ENCODE measurements at regions not wholly inside any gene's neighbourhood (a gene's known extent, or its start where the extent isn't known, plus 50 kb on each side); places are given as distances from the start of the nearest gene placed in this dataset.

- 80% methylated on average over 2 of the region's 2 CpGs for WGBS
- Histone ChIP-seq H3K4me1 (peaks cover 7% of the 10 kb centered on the region), H3K4me3 (no peak overlapping the region), H3K9me3 (no peaks in the 10 kb centered on the region), H3K27me3 (no peaks in the 10 kb centered on the region), H3K36me3 (no peaks in the 10 kb centered on the region), H3K27ac (no peak overlapping the region)
- TF ChIP-seq POLR2A (IDR thresholded peaks at IDR 0.05) (no peak), EP300 (IDR thresholded peaks at IDR 0.05) (no peak), CTCF (IDR thresholded peaks at IDR 0.05) (no peak), POLR2AphosphoS5 (IDR thresholded peaks at IDR 0.05) (no peak)
- DNase-seq (ENCODE audit: low spot score in 2 of 2), result no peak
Observed at GRCh38 chr20:39294137-39294725, 332.1 kb downstream of the DHX35 start.

GRCh38 chr20:39292193-39292736, 330.1 kb downstream of the DHX35 start:
- DNase-seq (ENCODE audit: low spot score in 2 of 2), result no peak
- TF ChIP-seq CTCF (IDR thresholded peaks at IDR 0.05) (no peak), POLR2A (IDR thresholded peaks at IDR 0.05) (no peak), POLR2AphosphoS5 (IDR thresholded peaks at IDR 0.05) (no peak), EP300 (IDR thresholded peaks at IDR 0.05) (no peak)
- Histone ChIP-seq H3K27me3 (no peaks in the 10 kb centered on the region), H3K9me3 (no peaks in the 10 kb centered on the region), H3K36me3 (no peaks in the 10 kb centered on the region), H3K4me3 (no peak overlapping the region), H3K27ac (no peak overlapping the region), H3K4me1 (peaks cover 7% of the 10 kb centered on the region)
- 44% methylated on average over 3 of the region's 3 CpGs for WGBS

- WGBS, result 20% methylated on average over 5 of the region's 5 CpGs
- DNase-seq (ENCODE audit: low spot score in 2 of 2), result no peak
- Histone ChIP-seq H3K9me3 (no peaks in the 10 kb centered on the region), H3K4me3 (no peak overlapping the region), H3K27ac (no peak overlapping the region), H3K4me1 (peaks cover 7% of the 10 kb centered on the region), H3K27me3 (no peaks in the 10 kb centered on the region), H3K36me3 (no peaks in the 10 kb centered on the region)
- no peak for TF ChIP-seq CTCF (IDR thresholded peaks at IDR 0.05)
Observed at GRCh38 chr20:39291301-39291700, 329.2 kb downstream of the DHX35 start.

GRCh38 chr20:39290575-39290974, 328.4 kb downstream of the DHX35 start:
- Histone ChIP-seq H3K9me3 (no peaks in the 10 kb centered on the region), H3K36me3 (no peaks in the 10 kb centered on the region), H3K27me3 (no peaks in the 10 kb centered on the region), H3K4me1 (peaks cover 7% of the 10 kb centered on the region), H3K27ac (no peak overlapping the region), H3K4me3 (no peak overlapping the region)
- no peak for DNase-seq (ENCODE audit: low spot score in 2 of 2)
- TF ChIP-seq CTCF (IDR thresholded peaks at IDR 0.05) (no peak), POLR2A (IDR thresholded peaks at IDR 0.05) (no peak), EP300 (IDR thresholded peaks at IDR 0.05) (no peak), POLR2AphosphoS5 (IDR thresholded peaks at IDR 0.05) (no peak)

GRCh38 chr20:39289831-39290230, 327.7 kb downstream of the DHX35 start:
- no peak for TF ChIP-seq POLR2A (IDR thresholded peaks at IDR 0.05)
- no peak for TF ChIP-seq CTCF (IDR thresholded peaks at IDR 0.05)
- TF ChIP-seq EP300 (IDR thresholded peaks at IDR 0.05), result no peak
- TF ChIP-seq POLR2AphosphoS5 (IDR thresholded peaks at IDR 0.05), result no peak
- Histone ChIP-seq H3K9me3 (no peaks in the 10 kb centered on the region), H3K4me3 (no peak overlapping the region), H3K27ac (no peak overlapping the region), H3K36me3 (no peaks in the 10 kb centered on the region), H3K27me3 (no peaks in the 10 kb centered on the region), H3K4me1 (peaks cover 7% of the 10 kb centered on the region)
- 98% methylated on average over 2 of the region's 2 CpGs for WGBS
- DNase-seq (ENCODE audit: low spot score in 2 of 2), result no peak
